GM12878 (cell line): ENCODE measurements at regions not wholly inside any gene's neighbourhood (a gene's known extent, or its start where the extent isn't known, plus 50 kb on each side); places are given as distances from the start of the nearest gene placed in this dataset.

Source experiments
- ATAC-seq: fragments of 200-7000 bp; cut with Tn5 transposase; 3 replicates; pipeline ENCODE4 v1.9.1; 2020; ENCODE audit warnings: mild to moderate bottlenecking, moderate library complexity
- BruUV-seq: library from RNA; stranded (reverse); fragments of 400-500 nt; replicated peaks from 2 replicates; lab custom pipeline; 2021; lab: Mats Ljungman, UMichigan
- CTCF ChIA-PET: fragments of 300-600 bp; sonication (Branson Sonifier 250); formaldehyde crosslinking; extraction: SDS; loops from one replicate; lab custom pipeline; 2021; ENCODE audit warnings: inconsistent platforms; lab: Yijun Ruan, JAX
- POLR2A ChIA-PET: fragments of 350-600 bp; formaldehyde crosslinking; extraction: SDS; loops from one replicate; lab custom pipeline; 2021; ENCODE audit warnings: inconsistent platforms; lab: Charles Lee
- RAD21 ChIA-PET: fragments of 300-600 bp; sonication (Branson Sonifier 250); formaldehyde crosslinking; loops from one replicate; lab custom pipeline; 2023; ENCODE audit warnings: antibody characterized with exemption; ENCODE audit not compliant: unreplicated experiment; lab: Charles Lee
- SMC1A ChIA-PET: fragments of 300-600 bp; sonication (Branson Sonifier 250); formaldehyde crosslinking; loops from one replicate; lab custom pipeline; 2023; ENCODE audit not compliant: unreplicated experiment, uncharacterized antibody; lab: Charles Lee
- DNase-seq: peaks from one replicate; pipeline ENCODE4 v3.0.0-alpha.2; 2011; ENCODE audit warnings: low read depth, low spot score
- FAIRE-seq: peaks from 3 replicates; lab custom pipeline; 2011; peaks lifted over from hg19 to GRCh38; lab: Jason Lieb, UNC
- H2AFZ ChIP-seq: 2 replicates; pipeline ENCODE4 v1.6.0; 2011; ENCODE audit warnings: low read depth, low read length, control low read depth; ENCODE audit not compliant: control insufficient read depth
- H3K27ac ChIP-seq: 2 replicates; pipeline ENCODE4 v1.5.1; 2011; ENCODE audit warnings: control low read depth; ENCODE audit not compliant: control insufficient read depth, insufficient read depth
- H3K27me3 ChIP-seq, 2 experiments: replicated peaks in 1 of 2; 2 replicates each; pipeline versions ENCODE4 v1.6.0 to v1.6.1; 2011; ENCODE audit warnings: low read length in 1 of 2; ENCODE audit not compliant: control insufficient read depth in 2 of 2, insufficient read depth in 2 of 2
- H3K36me3 ChIP-seq, 2 experiments: 2 replicates each; pipeline ENCODE4 v1.5.1; 2011; ENCODE audit warnings: low read length in 1 of 2; ENCODE audit not compliant: control insufficient read depth in 2 of 2, insufficient read depth in 2 of 2
- H3K4me1 ChIP-seq: 2 replicates; pipeline ENCODE4 v1.6.1; 2011; ENCODE audit warnings: mild to moderate bottlenecking, low read length, moderate library complexity, mixed read lengths; ENCODE audit not compliant: control insufficient read depth, insufficient read depth
- H3K4me2 ChIP-seq: 2 replicates; pipeline ENCODE4 v1.6.0; 2011; ENCODE audit warnings: control low read depth; ENCODE audit not compliant: control insufficient read depth, insufficient read depth
- H3K4me3 ChIP-seq: fragments of 200-600 bp; sonication (generic); 2 replicates; pipeline ENCODE4 v1.5.1; 2016
- H3K79me2 ChIP-seq: 2 replicates; pipeline ENCODE4 v1.6.0; 2011; ENCODE audit warnings: low read length; ENCODE audit not compliant: control insufficient read depth, insufficient read depth
- H3K9ac ChIP-seq: 2 replicates; pipeline ENCODE4 v1.8.0; 2011; ENCODE audit warnings: low read length, control low read depth, mixed read lengths; ENCODE audit not compliant: control insufficient read depth, insufficient read depth
- H3K9me3 ChIP-seq: replicated peaks from 3 replicates; pipeline ENCODE4 v1.5.1; 2011; ENCODE audit warnings: mild to moderate bottlenecking, low read length; ENCODE audit not compliant: control insufficient read depth, insufficient read depth
- H4K20me1 ChIP-seq: 2 replicates; pipeline ENCODE4 v1.6.0; 2011; ENCODE audit not compliant: control insufficient read depth, insufficient read depth
- ATF7 ChIP-seq: fragments of 450-650 bp; IDR thresholded peaks from 2 replicates; pipeline ENCODE4 v1.6.1; 2016; ENCODE audit warnings: low read depth, mild to moderate bottlenecking
- BACH1 ChIP-seq: fragments of 450-650 bp; IDR thresholded peaks from 2 replicates; pipeline ENCODE4 v1.6.1; 2017; ENCODE audit warnings: mild to moderate bottlenecking, borderline replicate concordance
- CHD4 ChIP-seq: fragments of 200-600 bp; sonication (generic); IDR thresholded peaks from 2 replicates; pipeline ENCODE4 v1.6.1; 2016; ENCODE audit warnings: mild to moderate bottlenecking
- GABPA ChIP-seq: IDR thresholded peaks from 2 replicates; pipeline ENCODE4 v1.6.1; 2014; ENCODE audit warnings: antibody characterized with exemption, low read depth, mild to moderate bottlenecking, inconsistent platforms
- HCFC1 ChIP-seq: fragments of 150-350 bp; IDR thresholded peaks from 2 replicates; pipeline ENCODE4 v1.6.1; 2014; ENCODE audit warnings: low read length
- IKZF1 ChIP-seq: fragments of 450-650 bp; conservative IDR thresholded peaks from 2 replicates; pipeline ENCODE4 v1.6.1; 2017; ENCODE audit warnings: antibody characterized with exemption, mild to moderate bottlenecking
- IKZF2 ChIP-seq, 2 experiments: fragments of 450-650 bp; IDR thresholded peaks; 2 replicates each; pipeline ENCODE4 v1.6.1; 2017; ENCODE audit warnings: mild to moderate bottlenecking in 2 of 2, moderate library complexity in 2 of 2
- KDM1A ChIP-seq: fragments of 200-600 bp; sonication (generic); IDR thresholded peaks from 2 replicates; pipeline ENCODE4 v1.6.1; 2016; ENCODE audit warnings: borderline replicate concordance
- MEF2A ChIP-seq: IDR thresholded peaks from 2 replicates; pipeline ENCODE4 v1.6.1; 2011; ENCODE audit warnings: low read depth, mild to moderate bottlenecking, low read length, moderate library complexity; ENCODE audit not compliant: insufficient read depth
- MEF2B ChIP-seq: fragments of 450-650 bp; IDR thresholded peaks from 2 replicates; pipeline ENCODE4 v1.6.1; 2018; ENCODE audit warnings: mild to moderate bottlenecking, moderate library complexity; ENCODE audit not compliant: partially characterized antibody, poor library complexity, severe bottlenecking
- RCOR1 ChIP-seq: conservative IDR thresholded peaks from 2 replicates; pipeline ENCODE4 v1.6.1; 2012; ENCODE audit warnings: low read depth, low read length, improper control_type of control experiment
- YBX1 ChIP-seq: fragments of 450-650 bp; IDR thresholded peaks from 2 replicates; pipeline ENCODE4 v1.6.1; 2016; ENCODE audit warnings: antibody characterized with exemption
- YY1 ChIP-seq: IDR thresholded peaks from 2 replicates; pipeline ENCODE4 v1.6.1; 2011; ENCODE audit warnings: low read depth, mild to moderate bottlenecking, low read length
- ZNF687 ChIP-seq: fragments of 450-650 bp; IDR thresholded peaks from 2 replicates; pipeline ENCODE4 v1.6.1; 2017; ENCODE audit warnings: mild to moderate bottlenecking, moderate library complexity
- WGBS: methylation state at CpG from one replicate; pipeline ENCODE4 v1.1.6; 2016; ENCODE audit warnings: low lambda C conversion rate; ENCODE audit not compliant: insufficient replicate concordance, insufficient coverage; ENCODE audit errors: missing lambda C conversion rate; 5-methylcytosine and 5-hydroxymethylcytosine counted together
- in situ Hi-C: fragments of 300-500 bp; cut with MboI; formaldehyde crosslinking; loops from 9 replicates; pipeline ENCODE4 v1.14.3; 2018; ENCODE audit warnings: mixed read lengths
- intact Hi-C: fragments of 100-400 bp; cut with micrococcal nuclease; formaldehyde crosslinking; loops from one replicate; pipeline ENCODE4 v1.14.2; 2022; ENCODE audit not compliant: unreplicated experiment

- in situ Hi-C loops, result loop anchor here (25.0 kb wide), 1 partner anchor 1741 kb away; the partner anchor contains the start of gene CD83
- no peak overlapping the region for H3K4me3 ChIP-seq
- no peak overlapping the region for H2AFZ ChIP-seq
- H3K9me3 ChIP-seq, result no peaks in the 10 kb centered on the region; the same call in 2 of the 3 replicates
- H3K27ac ChIP-seq, result no peak overlapping the region
- ChIA-PET RAD21 (interaction anchor here (0.9 to 7.9 kb wide), 12 partner anchors 9 to 240 kb away, joined by 3 to 163 read pairs (median 22); partner anchors contain the start of gene EDN1), CTCF (interaction anchor here (0.5 to 5.5 kb wide), 13 partner anchors 10 to 234 kb away, joined by 3 to 78 read pairs (median 14); partner anchors contain the start of gene EDN1), POLR2A (interaction anchor here (1.2 to 5.4 kb wide), 8 partner anchors 9 to 112 kb away, joined by 3 to 38 read pairs (median 8); no protein-coding TSS in a partner anchor)
- no peaks in the 10 kb centered on the region for H3K79me2 ChIP-seq
- no TSS peak for BruUV-seq
- intact Hi-C loops, result loop anchor here (5.0 kb wide), 1 partner anchor 131 kb away; no protein-coding TSS in a partner anchor
- no peak for FAIRE-seq
- 55% methylated on average over 3 of the region's 3 CpGs for WGBS
- no peak for DNase-seq
- TF ChIP-seq HCFC1 (no peak), YBX1 (no peak), BACH1 (peak; percentile 45; the same call in 1 of the 2 replicates), KDM1A (no peak), IKZF2 (IDR thresholded peaks at IDR 0.05) (0 out of 4 replicates have a peak, but pooled peaks of 1 of the 2 experiments have one; percentile 15), RCOR1 (no peak), YY1 (no peak), ZNF687 (0 out of 2 replicates have a peak, but pooled peaks have one; percentile 18), MEF2B (peak; percentile 50), MEF2A (no peak), ATF7 (peak; percentile 44; the same call in 1 of the 2 replicates), CHD4 (no peak), IKZF1 (0 out of 2 replicates have a peak, but pooled peaks have one; percentile 53), GABPA (no peak)
- TF ChIP-seq, all 136 proteins: peak for 6
- H3K4me1 ChIP-seq, result peaks cover 13% of the 10 kb centered on the region
- no peak overlapping the region for H3K4me2 ChIP-seq
- no peaks in the 10 kb centered on the region for H4K20me1 ChIP-seq
- SMC1A ChIA-PET, result interaction anchor here (0.6 to 9.5 kb wide), 15 partner anchors 9 to 715 kb away, joined by 3 to 160 read pairs (median 18); partner anchors contain the start of gene EDN1
- ATAC-seq, result peak; percentile 54
- H3K36me3 ChIP-seq, result no peaks in the 10 kb centered on the region
- H3K9ac ChIP-seq, result no peak overlapping the region
- no peaks in the 10 kb centered on the region for H3K27me3 ChIP-seq
Observed at GRCh38 chr6:12371641-12372146, 81.5 kb downstream of the EDN1 start.
